ENCODE measurements at regions not wholly inside any gene's neighbourhood (a gene's known extent, or its start where the extent isn't known, plus 50 kb on each side); places are given as distances from the start of the nearest gene placed in this dataset.

- no peak for TF ChIP-seq CTCF (IDR thresholded peaks at IDR 0.05)
- no peak for TF ChIP-seq POLR2A (IDR thresholded peaks at IDR 0.05)
Measured at GRCh38 chr2:120406566-120406965, 60.6 kb downstream of the INHBB start.
